H9 (cell line): ENCODE measurements at regions not wholly inside any gene's neighbourhood (a gene's known extent, or its start where the extent isn't known, plus 50 kb on each side); places are given as distances from the start of the nearest gene placed in this dataset.

Source experiments
- DNase-seq: peaks from one replicate; pipeline ENCODE4 v3.0.0-alpha.2; 2017
- H2AFZ ChIP-seq: one replicate; pipeline ENCODE4 v1.6.1; 2013; ENCODE audit warnings: mild to moderate bottlenecking, low read length, control low read depth, moderate library complexity
- H2AK5ac ChIP-seq: 2 replicates; pipeline ENCODE4 v1.6.1; 2013; ENCODE audit warnings: low read length, control low read depth, mixed read lengths; ENCODE audit not compliant: insufficient read length
- H2BK120ac ChIP-seq: one replicate; pipeline ENCODE4 v1.6.1; 2013; ENCODE audit warnings: low read depth, mild to moderate bottlenecking, low read length, control low read depth, inconsistent platforms; ENCODE audit not compliant: poor library complexity, severe bottlenecking
- H2BK12ac ChIP-seq: 2 replicates; pipeline ENCODE4 v1.6.1; 2013; ENCODE audit warnings: low read length, control low read depth, mixed read lengths, low read depth; ENCODE audit not compliant: insufficient read length
- H2BK15ac ChIP-seq: 2 replicates; pipeline ENCODE4 v1.6.1; 2013; ENCODE audit warnings: low read depth, low read length, control low read depth
- H2BK20ac ChIP-seq: one replicate; pipeline ENCODE4 v1.6.1; 2013; ENCODE audit warnings: low read depth, mild to moderate bottlenecking, low read length, control low read depth, inconsistent platforms; ENCODE audit not compliant: poor library complexity, severe bottlenecking
- H2BK5ac ChIP-seq: 2 replicates; pipeline ENCODE4 v1.6.1; 2013; ENCODE audit warnings: low read length, control low read depth, mixed read lengths; ENCODE audit not compliant: insufficient read length
- H3K14ac ChIP-seq: 2 replicates; pipeline ENCODE4 v1.6.1; 2013; ENCODE audit warnings: low read length, control low read depth; ENCODE audit not compliant: insufficient read depth
- H3K18ac ChIP-seq: 2 replicates; pipeline ENCODE4 v1.6.1; 2013; ENCODE audit warnings: low read depth, mild to moderate bottlenecking, mixed read lengths, low read length, control low read depth; ENCODE audit not compliant: insufficient read length
- H3K23ac ChIP-seq: 2 replicates; pipeline ENCODE4 v1.6.1; 2013; ENCODE audit warnings: low read length, control low read depth, mixed read lengths, low read depth; ENCODE audit not compliant: insufficient read length
- H3K23me2 ChIP-seq: 2 replicates; pipeline ENCODE4 v1.6.1; 2013; ENCODE audit warnings: low read depth, mild to moderate bottlenecking, mixed read lengths, low read length, control low read depth; ENCODE audit not compliant: insufficient read length, poor library complexity, severe bottlenecking
- H3K27ac ChIP-seq: 2 replicates; pipeline ENCODE4 v1.5.1; 2013; ENCODE audit warnings: low read length, control low read depth, mixed read lengths, low read depth; ENCODE audit not compliant: insufficient read length
- H3K27me3 ChIP-seq: 2 replicates; pipeline ENCODE4 v1.6.1; 2013; ENCODE audit warnings: low read length, control low read depth, inconsistent platforms; ENCODE audit not compliant: insufficient read depth
- H3K4ac ChIP-seq: 2 replicates; pipeline ENCODE4 v1.6.1; 2013; ENCODE audit warnings: low read depth, mild to moderate bottlenecking, control low read depth, inconsistent platforms, low read length, moderate library complexity
- H3K4me1 ChIP-seq: 2 replicates; pipeline ENCODE4 v1.6.1; 2013; ENCODE audit warnings: low read length, control low read depth, inconsistent platforms; ENCODE audit not compliant: insufficient read depth
- H3K4me2 ChIP-seq: 2 replicates; pipeline ENCODE4 v1.6.1; 2013; ENCODE audit warnings: low read length, control low read depth, mixed read lengths; ENCODE audit not compliant: insufficient read length, insufficient read depth
- H3K56ac ChIP-seq: 2 replicates; pipeline ENCODE4 v1.6.1; 2013; ENCODE audit warnings: low read depth, mild to moderate bottlenecking, mixed read lengths, low read length, control low read depth; ENCODE audit not compliant: insufficient read length
- H3K79me1 ChIP-seq: 2 replicates; pipeline ENCODE4 v1.6.1; 2013; ENCODE audit warnings: low read depth, mild to moderate bottlenecking, moderate library complexity, low read length, control low read depth, inconsistent platforms; ENCODE audit not compliant: insufficient read depth, poor library complexity, severe bottlenecking
- H3K79me2 ChIP-seq: 2 replicates; pipeline ENCODE4 v1.6.1; 2013; ENCODE audit warnings: low read length, control low read depth, inconsistent platforms; ENCODE audit not compliant: insufficient read depth
- H3K9ac ChIP-seq: 2 replicates; pipeline ENCODE4 v1.6.1; 2013; ENCODE audit warnings: low read length, control low read depth, mixed read lengths; ENCODE audit not compliant: insufficient read length; ENCODE audit errors: extremely low read depth
- H3K9me3 ChIP-seq: one replicate; pipeline ENCODE4 v1.6.1; 2013; ENCODE audit warnings: low read depth, low read length, inconsistent platforms; ENCODE audit not compliant: control insufficient read depth
- H3T11ph ChIP-seq: one replicate; pipeline ENCODE4 v1.6.1; 2013; ENCODE audit warnings: mild to moderate bottlenecking, low read length, control low read depth, inconsistent platforms
- H4K20me1 ChIP-seq: one replicate; pipeline ENCODE4 v1.6.1; 2013; ENCODE audit not compliant: control insufficient read depth, insufficient read length, insufficient read depth
- H4K5ac ChIP-seq: 2 replicates; pipeline ENCODE4 v1.6.1; 2013; ENCODE audit warnings: low read depth, mild to moderate bottlenecking, mixed read lengths, low read length, control low read depth; ENCODE audit not compliant: insufficient read length
- H4K8ac ChIP-seq: replicated peaks from 2 replicates; pipeline ENCODE4 v1.6.1; 2013; ENCODE audit warnings: low read length, control low read depth, mixed read lengths, low read depth; ENCODE audit not compliant: insufficient read length
- H4K91ac ChIP-seq: 2 replicates; pipeline ENCODE4 v1.6.1; 2013; ENCODE audit warnings: low read depth, mild to moderate bottlenecking, moderate library complexity, mixed read lengths, low read length, control low read depth; ENCODE audit not compliant: insufficient read length
- H3K27ac Mint-ChIP-seq, 3 experiments: 2 replicates in 2 of 3; 3 replicates in 1 of 3; pipeline ENCODE4 v1.8.0; 2020 to 2021; ENCODE audit warnings: mixed read lengths in 3 of 3, mild to moderate bottlenecking in 1 of 3, moderate library complexity in 1 of 3
- H3K27me3 Mint-ChIP-seq: 2 replicates; pipeline ENCODE4 v1.8.0; 2021; ENCODE audit warnings: low read depth, mild to moderate bottlenecking, moderate library complexity, mixed read lengths
- H3K36me3 Mint-ChIP-seq, 3 experiments: 2 replicates in 2 of 3; 3 replicates in 1 of 3; pipeline ENCODE4 v1.8.0; 2020 to 2021; ENCODE audit warnings: low read depth in 3 of 3, mixed read lengths in 3 of 3; ENCODE audit not compliant: insufficient read depth in 1 of 3
- H3K4me1 Mint-ChIP-seq, 2 experiments: 2 replicates each; pipeline ENCODE4 v1.8.0; 2020; ENCODE audit warnings: mixed read lengths in 2 of 2
- H3K4me3 Mint-ChIP-seq, 2 experiments: 2 replicates in 1 of 2; 3 replicates in 1 of 2; pipeline ENCODE4 v1.8.0; 2020 to 2021; ENCODE audit warnings: mild to moderate bottlenecking in 2 of 2, mixed read lengths in 2 of 2, moderate library complexity in 1 of 2
- H3K9me3 Mint-ChIP-seq, 2 experiments: 2 replicates in 1 of 2; 3 replicates in 1 of 2; pipeline ENCODE4 v1.8.0; 2020; ENCODE audit warnings: mild to moderate bottlenecking in 2 of 2, mixed read lengths in 2 of 2, moderate library complexity in 1 of 2
- CTCF ChIP-seq: fragments of 200-600 bp; sonication (generic); conservative IDR thresholded peaks from 3 replicates; pipeline ENCODE4 v1.8.0; 2021; ENCODE audit warnings: antibody characterized with exemption, mild to moderate bottlenecking
- WGBS: extraction: QIAGEN DNeasy Blood & Tissue Kit; methylation state at CpG from one replicate; pipeline ENCODE4 v1.1.7; 2013; ENCODE audit warnings: missing lambda C conversion rate, low lambda C conversion rate, mixed read lengths; ENCODE audit not compliant: insufficient read length; ENCODE audit errors: extremely low coverage; 5-methylcytosine and 5-hydroxymethylcytosine counted together

GRCh38 chr11:127493330-127494022 lies 492.9 kb upstream of the KIRREL3 start:
- Mint-ChIP-seq H3K4me1 (peaks cover 5 to 6% of the 10 kb centered on the region in 2 experiments; a peak in 2 of 4 replicates), H3K27me3 (no peaks in the 10 kb centered on the region; the same call in 1 of the 2 replicates), H3K4me3 (no peak overlapping the region), H3K9me3 (peaks cover 13 to 20% of the 10 kb centered on the region in 2 experiments; a peak in 4 of 5 replicates), H3K36me3 (peaks cover 5 to 14% (median 9%) of the 10 kb centered on the region in 3 experiments; a peak in 6 of 7 replicates), H3K27ac (no peak overlapping the region; a peak in 1 of 7 replicates)
- H2BK20ac ChIP-seq = no peak overlapping the region
- H3K9ac ChIP-seq = no peak overlapping the region
- H3K18ac ChIP-seq = no peak overlapping the region
- no peaks in the 10 kb centered on the region for H3K4me1 ChIP-seq
- H3K4me2 ChIP-seq = no peak overlapping the region
- H3K9me3 ChIP-seq = peaks cover 8% of the 10 kb centered on the region
- no peak overlapping the region for H3K56ac ChIP-seq
- H2BK15ac ChIP-seq = no peak overlapping the region
- no peak overlapping the region for H3K14ac ChIP-seq
- no peak overlapping the region for H3K23ac ChIP-seq
- H3K27me3 ChIP-seq = no peaks in the 10 kb centered on the region
- H3K27ac ChIP-seq = no peak overlapping the region
- H2AFZ ChIP-seq = no peak overlapping the region
- no peaks in the 10 kb centered on the region for H3K23me2 ChIP-seq
- H3K79me1 ChIP-seq = no peaks in the 10 kb centered on the region
- no peak overlapping the region for H3K4ac ChIP-seq
- peak; percentile 74 for TF ChIP-seq CTCF
- H3K79me2 ChIP-seq = no peaks in the 10 kb centered on the region
- no peak overlapping the region for H4K8ac ChIP-seq
- H2BK120ac ChIP-seq = no peak overlapping the region
- no peak overlapping the region for H4K91ac ChIP-seq
- DNase-seq = no peak
- H4K5ac ChIP-seq = no peak overlapping the region
- no peak overlapping the region for H3T11ph ChIP-seq
- H2AK5ac ChIP-seq = no peak overlapping the region
- no peak overlapping the region for H2BK5ac ChIP-seq
- no CpG with 5 or more reads among the region's 9 CpGs for WGBS
- H4K20me1 ChIP-seq = no peaks in the 10 kb centered on the region
- H2BK12ac ChIP-seq = no peak overlapping the region
